GM23338 (cell line): ENCODE measurements at regions not wholly inside any gene's neighbourhood (a gene's known extent, or its start where the extent isn't known, plus 50 kb on each side); places are given as distances from the start of the nearest gene placed in this dataset.

Experiments used
- ATAC-seq: fragments of 200-7000 bp; cut with Tn5 transposase; 3 replicates; pipeline ENCODE4 v1.9.1; 2020
- DNase-seq: peaks from one replicate; pipeline ENCODE4 v3.0.0-alpha.2; 2015; ENCODE audit warnings: low spot score
- H2AFZ ChIP-seq: fragments of 200-600 bp; sonication (generic); 2 replicates; pipeline ENCODE4 v1.8.0; 2016; ENCODE audit warnings: antibody characterized with exemption, mild to moderate bottlenecking, moderate library complexity
- H3F3A ChIP-seq: fragments of 200-600 bp; sonication (generic); replicated peaks from 2 replicates; pipeline ENCODE4 v1.8.0; 2017; ENCODE audit warnings: antibody characterized with exemption, mixed run types, low read depth
- H3K27ac ChIP-seq: fragments of 200-600 bp; sonication (generic); 2 replicates; pipeline ENCODE4 v1.6.1; 2016; ENCODE audit warnings: low read depth
- H3K27me3 ChIP-seq: fragments of 200-600 bp; sonication (generic); 2 replicates; pipeline ENCODE4 v1.8.0; 2016; ENCODE audit warnings: mild to moderate bottlenecking, mixed run types, moderate library complexity; ENCODE audit not compliant: insufficient read depth
- H3K36me3 ChIP-seq: fragments of 200-600 bp; sonication (generic); 2 replicates; pipeline ENCODE4 v1.8.0; 2016; ENCODE audit warnings: mild to moderate bottlenecking; ENCODE audit not compliant: insufficient read depth
- H3K4me1 ChIP-seq: fragments of 200-600 bp; sonication (generic); 2 replicates; pipeline ENCODE4 v1.8.0; 2016; ENCODE audit warnings: mild to moderate bottlenecking, moderate library complexity; ENCODE audit not compliant: insufficient read depth
- H3K4me2 ChIP-seq: fragments of 200-600 bp; sonication (generic); 2 replicates; pipeline ENCODE4 v1.7.1; 2017; ENCODE audit warnings: mixed run types
- H3K4me3 ChIP-seq: fragments of 200-600 bp; sonication (generic); 2 replicates; pipeline ENCODE4 v1.6.1; 2016; ENCODE audit warnings: mixed run types
- H3K79me2 ChIP-seq: fragments of 200-600 bp; sonication (generic); replicated peaks from 2 replicates; pipeline ENCODE4 v1.8.0; 2017; ENCODE audit warnings: mild to moderate bottlenecking; ENCODE audit not compliant: insufficient read depth
- H3K9me2 ChIP-seq: fragments of 200-600 bp; sonication (generic); 2 replicates; pipeline ENCODE4 v1.8.0; 2017; ENCODE audit not compliant: insufficient read depth
- H4K20me1 ChIP-seq: fragments of 200-600 bp; sonication (generic); replicated peaks from 2 replicates; pipeline ENCODE4 v1.8.0; 2017; ENCODE audit warnings: mild to moderate bottlenecking; ENCODE audit not compliant: insufficient read depth
- H3K27ac Mint-ChIP-seq: 2 replicates; pipeline ENCODE4 v1.8.0; 2020; ENCODE audit warnings: inconsistent platforms, mild to moderate bottlenecking, moderate library complexity, mixed read lengths
- H3K27me3 Mint-ChIP-seq: 3 replicates; pipeline ENCODE4 v1.8.0; 2022; ENCODE audit warnings: low read depth, mild to moderate bottlenecking, moderate library complexity, mixed read lengths, inconsistent platforms; ENCODE audit not compliant: insufficient read depth, poor library complexity
- H3K36me3 Mint-ChIP-seq: 3 replicates; pipeline ENCODE4 v1.8.0; 2021; ENCODE audit warnings: low read depth, mild to moderate bottlenecking, inconsistent platforms, moderate library complexity, mixed read lengths
- H3K4me1 Mint-ChIP-seq: 3 replicates; pipeline ENCODE4 v1.8.0; 2020; ENCODE audit warnings: mild to moderate bottlenecking, inconsistent platforms, mixed read lengths
- H3K4me3 Mint-ChIP-seq: 3 replicates; pipeline ENCODE4 v1.8.0; 2021; ENCODE audit warnings: moderate library complexity, mild to moderate bottlenecking, inconsistent platforms, mixed read lengths
- H3K9me3 Mint-ChIP-seq: 3 replicates; pipeline ENCODE4 v1.8.0; 2020; ENCODE audit warnings: moderate library complexity, mild to moderate bottlenecking, inconsistent platforms, mixed read lengths
- CTCF ChIP-seq, 2 experiments: fragments of 200-600 bp in 1 of 2; sonication (generic) in 1 of 2; conservative IDR thresholded peaks; 2 replicates each; pipeline versions ENCODE4 v1.5.1 to v1.6.1; 2016 to 2017; ENCODE audit warnings: antibody characterized with exemption in 2 of 2, low read depth in 2 of 2, mild to moderate bottlenecking in 2 of 2, moderate library complexity in 1 of 2
- ETS1 ChIP-seq: IDR thresholded peaks from 2 replicates; pipeline ENCODE4 v1.6.1; 2016; ENCODE audit warnings: antibody characterized with exemption
- EZH2phosphoT487 ChIP-seq: fragments of 200-600 bp; sonication (generic); IDR thresholded peaks from one replicate; pipeline ENCODE4 v1.8.1; 2018; ENCODE audit warnings: antibody characterized with exemption; ENCODE audit not compliant: unreplicated experiment
- JUNB ChIP-seq: IDR thresholded peaks from one replicate; pipeline ENCODE4 v1.6.1; 2016; ENCODE audit warnings: antibody characterized with exemption; ENCODE audit not compliant: unreplicated experiment
- NANOG ChIP-seq: IDR thresholded peaks from 2 replicates; pipeline ENCODE4 v1.6.1; 2016; ENCODE audit warnings: antibody characterized with exemption, borderline replicate concordance
- POLR2AphosphoS5 ChIP-seq: IDR thresholded peaks from 2 replicates; pipeline ENCODE4 v1.6.1; 2016; ENCODE audit warnings: antibody characterized with exemption, low read depth
- STAT1 ChIP-seq: IDR thresholded peaks from one replicate; pipeline ENCODE4 v1.6.1; 2016; ENCODE audit warnings: antibody characterized with exemption; ENCODE audit not compliant: unreplicated experiment
- ZNF114 ChIP-seq: fragments of 250-450 bp; sonication (Bioruptor Pico); IDR thresholded peaks from 2 replicates; pipeline ENCODE4 v1.5.0; 2020; ENCODE audit warnings: mild to moderate bottlenecking, moderate library complexity
- ZNF331 ChIP-seq: fragments of 250-450 bp; sonication (Bioruptor Pico); IDR thresholded peaks from 2 replicates; pipeline ENCODE4 v1.5.0; 2020; ENCODE audit warnings: low read depth, mild to moderate bottlenecking, moderate library complexity
- TF ChIP-seq, protein P1 (sequence below): IDR thresholded peaks from one replicate; pipeline ENCODE4 v1.6.1; 2018; ENCODE audit warnings: antibody characterized with exemption; ENCODE audit not compliant: unreplicated experiment

DNA sequence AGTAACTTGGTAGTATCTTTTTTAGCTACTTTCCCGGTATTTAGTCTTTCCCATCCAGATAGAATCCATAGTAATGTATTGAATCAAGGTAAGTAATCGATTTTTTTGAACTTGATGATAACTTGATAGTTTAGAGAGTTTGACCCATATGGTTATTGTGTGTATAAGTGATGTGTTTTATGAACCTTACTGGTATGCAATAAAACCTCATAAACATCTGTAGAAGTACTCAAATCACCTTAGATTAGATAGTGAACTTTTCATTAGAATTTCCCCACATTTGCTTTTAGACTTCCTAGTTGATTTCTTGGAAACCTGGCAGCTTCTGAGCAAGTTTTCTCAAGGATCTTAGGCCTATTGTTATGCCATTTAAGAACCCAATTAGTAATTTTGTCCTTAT lies 80.8 kb upstream of the PDE5A start (continued):
- no peak for TF ChIP-seq JUNB
- TF ChIP-seq STAT1 = no peak
- TF ChIP-seq CTCF (conservative IDR thresholded peaks at IDR 0.05; ENCODE audit: low read depth in 2 of 2) = no peak
- TF ChIP-seq EZH2phosphoT487 = no peak
- no peak for TF ChIP-seq POLR2AphosphoS5
- TF ChIP-seq, protein P1, sequence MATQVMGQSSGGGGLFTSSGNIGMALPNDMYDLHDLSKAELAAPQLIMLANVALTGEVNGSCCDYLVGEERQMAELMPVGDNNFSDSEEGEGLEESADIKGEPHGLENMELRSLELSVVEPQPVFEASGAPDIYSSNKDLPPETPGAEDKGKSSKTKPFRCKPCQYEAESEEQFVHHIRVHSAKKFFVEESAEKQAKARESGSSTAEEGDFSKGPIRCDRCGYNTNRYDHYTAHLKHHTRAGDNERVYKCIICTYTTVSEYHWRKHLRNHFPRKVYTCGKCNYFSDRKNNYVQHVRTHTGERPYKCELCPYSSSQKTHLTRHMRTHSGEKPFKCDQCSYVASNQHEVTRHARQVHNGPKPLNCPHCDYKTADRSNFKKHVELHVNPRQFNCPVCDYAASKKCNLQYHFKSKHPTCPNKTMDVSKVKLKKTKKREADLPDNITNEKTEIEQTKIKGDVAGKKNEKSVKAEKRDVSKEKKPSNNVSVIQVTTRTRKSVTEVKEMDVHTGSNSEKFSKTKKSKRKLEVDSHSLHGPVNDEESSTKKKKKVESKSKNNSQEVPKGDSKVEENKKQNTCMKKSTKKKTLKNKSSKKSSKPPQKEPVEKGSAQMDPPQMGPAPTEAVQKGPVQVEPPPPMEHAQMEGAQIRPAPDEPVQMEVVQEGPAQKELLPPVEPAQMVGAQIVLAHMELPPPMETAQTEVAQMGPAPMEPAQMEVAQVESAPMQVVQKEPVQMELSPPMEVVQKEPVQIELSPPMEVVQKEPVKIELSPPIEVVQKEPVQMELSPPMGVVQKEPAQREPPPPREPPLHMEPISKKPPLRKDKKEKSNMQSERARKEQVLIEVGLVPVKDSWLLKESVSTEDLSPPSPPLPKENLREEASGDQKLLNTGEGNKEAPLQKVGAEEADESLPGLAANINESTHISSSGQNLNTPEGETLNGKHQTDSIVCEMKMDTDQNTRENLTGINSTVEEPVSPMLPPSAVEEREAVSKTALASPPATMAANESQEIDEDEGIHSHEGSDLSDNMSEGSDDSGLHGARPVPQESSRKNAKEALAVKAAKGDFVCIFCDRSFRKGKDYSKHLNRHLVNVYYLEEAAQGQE = no peak

DNA sequence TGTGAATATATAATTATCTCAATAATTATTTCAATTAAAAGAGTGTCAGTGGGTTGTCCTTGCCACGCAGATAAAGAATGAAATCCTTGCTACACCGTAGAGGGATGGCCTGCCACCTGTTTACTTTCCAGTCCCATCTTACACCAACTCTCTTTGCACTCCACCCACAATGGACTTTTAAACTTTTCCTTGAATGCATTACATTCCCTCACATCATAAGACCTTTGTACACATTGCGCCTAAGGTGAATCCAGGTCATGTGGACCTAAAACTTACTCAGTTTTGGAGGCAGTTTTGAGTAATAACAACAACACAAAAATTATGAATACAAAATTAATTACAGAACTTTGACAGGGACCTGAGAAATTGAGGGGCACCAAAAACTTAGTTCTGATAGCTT lies 78.7 kb upstream of the PDE5A start:
- no peak overlapping the region for H2AFZ ChIP-seq
- DNase-seq = no peak
- Mint-ChIP-seq H3K27me3 (no peaks in the 10 kb centered on the region), H3K36me3 (peaks cover 10% of the 10 kb centered on the region), H3K4me3 (no peak overlapping the region), H3K9me3 (peaks cover 17% of the 10 kb centered on the region), H3K27ac (no peak overlapping the region), H3K4me1 (no peaks in the 10 kb centered on the region)
- H3K79me2 ChIP-seq = no peaks in the 10 kb centered on the region
- no peaks in the 10 kb centered on the region for H3K27me3 ChIP-seq
- H3K9me2 ChIP-seq = no peaks in the 10 kb centered on the region
- H4K20me1 ChIP-seq = no peaks in the 10 kb centered on the region
- ATAC-seq = no peak
- no peaks in the 10 kb centered on the region for H3K4me1 ChIP-seq
- no peak overlapping the region for H3K4me2 ChIP-seq
- H3K36me3 ChIP-seq = no peaks in the 10 kb centered on the region; the same call in 1 of the 2 replicates
- no peak overlapping the region for H3K27ac ChIP-seq
- H3K4me3 ChIP-seq = no peak overlapping the region
- H3F3A ChIP-seq = no peaks in the 10 kb centered on the region
- TF ChIP-seq POLR2AphosphoS5 (no peak), ZNF331 (CRISPR knock-in tag) (no peak), ZNF114 (CRISPR knock-in tag) (no peak), STAT1 (no peak), NANOG (no peak), CTCF (conservative IDR thresholded peaks at IDR 0.05; ENCODE audit: low read depth in 2 of 2) (no peak), EZH2phosphoT487 (no peak), ETS1 (no peak)
- TF ChIP-seq, protein P1 = no peak
